ENCODE measurements at regions not wholly inside any gene's neighbourhood (a gene's known extent, or its start where the extent isn't known, plus 50 kb on each side); places are given as distances from the start of the nearest gene placed in this dataset.

DNA sequence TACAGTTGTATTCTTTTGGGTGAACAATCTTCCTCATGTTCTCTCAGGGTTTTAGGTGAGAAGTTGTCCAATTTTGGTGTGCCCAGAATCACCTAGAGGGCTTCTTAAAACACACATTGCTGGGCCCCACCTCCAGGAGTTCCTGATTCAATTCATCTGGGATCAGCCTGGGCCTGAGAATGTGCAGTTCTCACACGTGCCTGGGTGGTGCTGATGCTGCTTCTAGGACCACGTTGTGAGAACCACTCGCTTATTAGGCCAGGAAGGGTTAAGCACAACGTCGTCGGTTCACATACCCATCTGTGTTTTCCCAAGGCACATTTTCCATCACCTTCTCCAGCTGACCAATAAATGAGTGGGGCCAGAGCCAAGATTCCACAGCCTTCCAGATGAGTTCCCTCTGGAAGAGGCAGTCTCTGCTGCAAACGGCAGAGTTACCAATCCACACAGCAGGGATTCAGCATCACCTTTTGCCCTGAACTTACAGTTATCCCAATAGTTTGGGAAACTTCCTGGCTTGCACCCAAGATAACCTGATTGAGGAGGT, 277.7 kb upstream of the HNRNPA3 start:
- TF ChIP-seq POLR2AphosphoS5 (IDR thresholded peaks at IDR 0.05) (no peak), CTCF (IDR thresholded peaks at IDR 0.05) (no peak), POLR2A (IDR thresholded peaks at IDR 0.05) (no peak)

All from stomach (tissue), 4 donors.